Keratinocyte (primary cell): ENCODE measurements at regions not wholly inside any gene's neighbourhood (a gene's known extent, or its start where the extent isn't known, plus 50 kb on each side); places are given as distances from the start of the nearest gene placed in this dataset.

ENCODE experiments used
- CTCF ChIP-seq, 3 experiments: IDR thresholded peaks in 1 of 3; conservative IDR thresholded peaks in 1 of 3; optimal IDR thresholded peaks in 1 of 3; 2 replicates in 2 of 3; 3 replicates in 1 of 3; pipeline versions ENCODE3 to v1.5.1; 2011; ENCODE audit warnings: low read length in 3 of 3, mild to moderate bottlenecking in 3 of 3, moderate library complexity in 2 of 3, control low read depth in 1 of 3, inconsistent platforms in 1 of 3; ENCODE audit not compliant: insufficient read depth in 2 of 3; ENCODE audit errors: extremely low read depth in 1 of 3
- EZH2 ChIP-seq: IDR thresholded peaks from one replicate; pipeline ENCODE4 v1.6.1; 2012; ENCODE audit warnings: inconsistent platforms, mild to moderate bottlenecking, low read length, moderate library complexity

GRCh38 chr13:80572923-80573316 is 232.0 kb upstream of the SPRY2 start:
- TF ChIP-seq CTCF (optimal IDR thresholded peaks at IDR 0.05 in 1 of 3, IDR thresholded peaks at IDR 0.05 in 1 of 3, conservative IDR thresholded peaks at IDR 0.05 in 1 of 3; ENCODE audit: extremely low read depth in 1 of 3, insufficient read depth in 2 of 3, low read length in 3 of 3): no peak
- no peak for TF ChIP-seq EZH2
